ENCODE measurements at regions not wholly inside any gene's neighbourhood (a gene's known extent, or its start where the extent isn't known, plus 50 kb on each side); places are given as distances from the start of the nearest gene placed in this dataset.
"Not testable (repeated sequence)": the region's sequence is repeated elsewhere in the genome, so short reads cannot be mapped to it uniquely, and the experiment has no call there.

DNA sequence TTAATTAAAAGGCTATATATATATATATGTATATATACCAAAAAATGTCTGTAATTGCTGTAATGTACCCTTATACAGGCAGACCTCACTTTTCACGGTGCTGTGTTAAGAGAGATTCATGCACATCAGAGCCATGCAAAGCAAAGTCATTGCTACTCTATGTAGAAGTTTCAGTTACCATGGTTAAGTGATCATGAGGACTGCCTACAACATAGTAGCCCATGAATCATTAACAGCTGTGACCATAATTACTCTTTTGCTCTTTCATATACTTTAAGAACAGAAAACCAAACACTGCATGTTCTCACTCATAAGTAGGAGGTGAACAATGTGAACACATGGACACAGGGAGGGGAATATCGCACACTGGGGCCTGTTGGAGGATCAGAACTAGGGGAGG is 225.3 kb upstream of the EPHA3 start:
- no peak overlapping the region for H3K4me3 ChIP-seq
- TF ChIP-seq EP300 (IDR thresholded peaks at IDR 0.05) (no peak), POLR2A (IDR thresholded peaks at IDR 0.05) (no peak), POLR2AphosphoS5 (IDR thresholded peaks at IDR 0.05) (no peak)
- TF ChIP-seq, protein P1, sequence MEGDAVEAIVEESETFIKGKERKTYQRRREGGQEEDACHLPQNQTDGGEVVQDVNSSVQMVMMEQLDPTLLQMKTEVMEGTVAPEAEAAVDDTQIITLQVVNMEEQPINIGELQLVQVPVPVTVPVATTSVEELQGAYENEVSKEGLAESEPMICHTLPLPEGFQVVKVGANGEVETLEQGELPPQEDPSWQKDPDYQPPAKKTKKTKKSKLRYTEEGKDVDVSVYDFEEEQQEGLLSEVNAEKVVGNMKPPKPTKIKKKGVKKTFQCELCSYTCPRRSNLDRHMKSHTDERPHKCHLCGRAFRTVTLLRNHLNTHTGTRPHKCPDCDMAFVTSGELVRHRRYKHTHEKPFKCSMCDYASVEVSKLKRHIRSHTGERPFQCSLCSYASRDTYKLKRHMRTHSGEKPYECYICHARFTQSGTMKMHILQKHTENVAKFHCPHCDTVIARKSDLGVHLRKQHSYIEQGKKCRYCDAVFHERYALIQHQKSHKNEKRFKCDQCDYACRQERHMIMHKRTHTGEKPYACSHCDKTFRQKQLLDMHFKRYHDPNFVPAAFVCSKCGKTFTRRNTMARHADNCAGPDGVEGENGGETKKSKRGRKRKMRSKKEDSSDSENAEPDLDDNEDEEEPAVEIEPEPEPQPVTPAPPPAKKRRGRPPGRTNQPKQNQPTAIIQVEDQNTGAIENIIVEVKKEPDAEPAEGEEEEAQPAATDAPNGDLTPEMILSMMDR (IDR thresholded peaks at IDR 0.05) = no peak
- H3K4me1 ChIP-seq = no peaks in the 10 kb centered on the region
- no peak overlapping the region for H3K27ac ChIP-seq
- no peaks in the 10 kb centered on the region for H3K27me3 ChIP-seq
- no peaks in the 10 kb centered on the region for H3K9me3 ChIP-seq
- WGBS, 2 donors = 81 to 89% methylated on average over 2 of the region's 2 CpGs
- intact Hi-C loops (cut with DNase I) = no loop called here
- no peak for DNase-seq
- no peaks in the 10 kb centered on the region for H3K36me3 ChIP-seq

DNA sequence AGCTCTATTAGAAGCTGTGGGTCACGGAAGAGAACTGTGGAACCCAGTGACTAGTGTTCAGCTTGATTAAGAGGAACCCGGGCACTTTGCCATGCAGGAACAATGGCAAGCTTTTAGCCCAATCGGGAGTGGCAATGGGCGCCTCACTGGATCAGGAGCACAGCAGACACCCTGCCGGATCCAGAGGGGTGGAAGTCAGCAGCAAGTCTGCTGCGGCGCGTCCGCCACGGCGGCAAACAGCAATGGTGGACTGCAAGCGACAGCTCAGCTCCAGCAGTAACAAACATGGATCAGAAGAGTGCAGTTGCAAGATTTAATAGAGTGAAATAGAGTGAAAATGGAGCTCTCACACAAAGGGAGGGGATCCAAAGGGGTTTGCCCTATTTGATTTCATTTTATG is 220.8 kb upstream of the EPHA3 start:
- WGBS, 2 donors = 92 to 94% methylated on average over 12 of the region's 12 CpGs

DNA sequence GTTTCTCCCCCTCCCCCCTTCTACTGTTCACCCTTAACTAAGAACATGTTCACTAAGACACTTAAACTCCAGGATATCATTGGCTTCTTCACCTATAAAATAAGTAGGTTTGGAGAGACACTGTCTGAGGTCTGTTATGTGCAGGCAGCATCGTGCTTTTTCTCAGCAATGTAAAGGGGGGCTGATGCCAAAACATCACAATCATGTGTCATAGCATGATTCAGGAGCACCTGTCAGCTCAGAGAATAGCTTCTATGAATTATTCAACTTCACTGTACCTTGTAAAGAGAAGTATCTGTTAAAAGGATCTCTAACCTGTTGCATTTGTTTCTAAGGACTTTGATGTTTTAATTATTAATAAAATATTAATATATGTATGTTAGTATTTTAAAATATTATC is 211.4 kb upstream of the EPHA3 start:
- H3K4me1 ChIP-seq = no peaks in the 10 kb centered on the region
- H3K9me3 ChIP-seq = no peaks in the 10 kb centered on the region
- intact Hi-C loops (cut with DNase I) = no loop called here
- no peaks in the 10 kb centered on the region for H3K27me3 ChIP-seq
- H3K4me3 ChIP-seq = no peak overlapping the region
- DNase-seq = no peak
- no peaks in the 10 kb centered on the region for H3K36me3 ChIP-seq
- TF ChIP-seq EP300 (IDR thresholded peaks at IDR 0.05) (no peak), POLR2AphosphoS5 (IDR thresholded peaks at IDR 0.05) (no peak)
- TF ChIP-seq, protein P1 (IDR thresholded peaks at IDR 0.05) = no peak
- no peak overlapping the region for H3K27ac ChIP-seq
- 64 to 76% methylated on average over 1 of the region's 1 CpG for WGBS, 2 donors

More for the DNA sequence above, 220.8 kb upstream of the EPHA3 start:
- H3K27me3 ChIP-seq; H3K36me3 ChIP-seq; H3K27ac ChIP-seq; H3K4me1 ChIP-seq; H3K4me3 ChIP-seq; DNase-seq; intact Hi-C loops (cut with DNase I); H3K9me3 ChIP-seq: not testable (repeated sequence)

DNA sequence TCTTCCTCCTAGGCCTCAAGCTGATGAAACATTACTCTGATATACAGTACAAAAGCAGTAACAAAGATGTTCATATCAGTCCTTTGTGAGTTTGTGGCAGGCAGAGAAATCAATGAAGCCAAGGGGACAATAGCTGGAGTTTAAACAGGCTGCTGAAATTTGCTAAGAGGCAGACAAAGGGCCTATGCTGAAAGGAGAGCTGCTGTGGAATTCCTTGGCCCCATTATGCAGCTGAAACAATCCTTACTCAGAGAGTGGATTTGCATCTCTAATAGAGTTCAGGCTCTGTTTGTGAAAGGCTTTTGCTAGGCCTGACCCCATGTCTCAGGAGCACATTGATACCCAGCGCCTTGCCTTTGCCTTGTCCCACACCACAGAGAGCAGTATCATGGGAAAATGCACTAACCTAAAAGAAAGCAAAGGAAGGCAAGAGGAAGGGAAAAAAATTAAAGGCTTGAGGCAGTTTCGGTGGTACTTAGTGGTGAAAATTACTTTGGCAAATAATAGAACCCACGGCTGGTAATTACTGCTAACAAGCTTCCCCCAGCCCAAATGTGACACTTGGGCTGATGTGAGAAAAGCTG is 195.0 kb upstream of the EPHA3 start:
- 63 to 79% methylated on average over 3 of the region's 3 CpGs for WGBS, 2 donors
- intact Hi-C loops (cut with DNase I) = no loop called here
- TF ChIP-seq POLR2A (IDR thresholded peaks at IDR 0.05) (no peak), EP300 (IDR thresholded peaks at IDR 0.05) (no peak), POLR2AphosphoS5 (IDR thresholded peaks at IDR 0.05) (no peak)
- TF ChIP-seq, protein P1 (IDR thresholded peaks at IDR 0.05) = no peak
- H3K36me3 ChIP-seq = no peaks in the 10 kb centered on the region
- H3K27me3 ChIP-seq = no peaks in the 10 kb centered on the region
- no peaks in the 10 kb centered on the region for H3K9me3 ChIP-seq
- no peak for DNase-seq
- no peak overlapping the region for H3K4me3 ChIP-seq
- H3K4me1 ChIP-seq = no peaks in the 10 kb centered on the region
- no peak overlapping the region for H3K27ac ChIP-seq

DNA sequence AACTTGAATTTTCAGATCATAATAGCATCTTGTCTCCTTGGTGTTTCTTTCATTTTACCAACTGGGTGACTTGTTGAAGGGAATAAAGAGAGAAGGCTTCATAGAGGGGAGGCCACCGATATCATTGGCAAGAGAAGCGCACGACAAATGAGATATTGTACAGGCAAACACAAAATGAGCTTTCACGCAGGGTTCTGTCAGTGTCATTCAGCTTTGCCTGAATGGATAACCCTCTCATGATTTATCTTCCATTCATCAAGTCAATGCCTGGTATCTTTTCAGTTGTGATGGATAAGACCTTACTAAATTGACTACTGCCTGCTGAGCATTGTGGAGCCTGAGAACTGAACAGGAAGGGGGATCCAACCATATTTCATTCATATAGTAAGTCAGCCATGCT is 188.6 kb upstream of the EPHA3 start:
- DNase-seq = no peak
- TF ChIP-seq, protein P1 (IDR thresholded peaks at IDR 0.05) = no peak
- TF ChIP-seq POLR2AphosphoS5 (IDR thresholded peaks at IDR 0.05) (no peak), POLR2A (IDR thresholded peaks at IDR 0.05) (no peak), EP300 (IDR thresholded peaks at IDR 0.05) (no peak)
- H3K27ac ChIP-seq = no peak overlapping the region
- H3K4me3 ChIP-seq = no peak overlapping the region
- intact Hi-C loops (cut with DNase I) = no loop called here
- no peaks in the 10 kb centered on the region for H3K36me3 ChIP-seq
- H3K4me1 ChIP-seq = no peaks in the 10 kb centered on the region
- 93 to 95% methylated on average over 4 of the region's 4 CpGs for WGBS, 2 donors
- no peaks in the 10 kb centered on the region for H3K27me3 ChIP-seq
- H3K9me3 ChIP-seq = no peaks in the 10 kb centered on the region
